Gastrocnemius medialis (tissue), 4 donors: ENCODE measurements at regions not wholly inside any gene's neighbourhood (a gene's known extent, or its start where the extent isn't known, plus 50 kb on each side); places are given as distances from the start of the nearest gene placed in this dataset.

ENCODE experiments used
- POLR2A ChIP-seq, 2 donors: fragments of 450-650 bp; IDR thresholded peaks; one replicate each; pipeline ENCODE4 v1.6.1; 2017; ENCODE audit warnings: antibody characterized with exemption in 2 of 2, mild to moderate bottlenecking in 2 of 2, moderate library complexity in 2 of 2
- TF ChIP-seq, protein P1 (sequence below), 5 experiments: fragments of 450-650 bp in 3 of 5; fragments of 200-600 bp in 2 of 5; sonication (generic) in 2 of 5; IDR thresholded peaks in 4 of 5; conservative IDR thresholded peaks in 1 of 5; 1 replicate in 4 of 5; 2 replicates in 1 of 5; pipeline ENCODE4 v1.5.1; 2016 to 2019; ENCODE audit warnings: antibody characterized with exemption in 5 of 5, mild to moderate bottlenecking in 3 of 5, moderate library complexity in 3 of 5

DNA sequence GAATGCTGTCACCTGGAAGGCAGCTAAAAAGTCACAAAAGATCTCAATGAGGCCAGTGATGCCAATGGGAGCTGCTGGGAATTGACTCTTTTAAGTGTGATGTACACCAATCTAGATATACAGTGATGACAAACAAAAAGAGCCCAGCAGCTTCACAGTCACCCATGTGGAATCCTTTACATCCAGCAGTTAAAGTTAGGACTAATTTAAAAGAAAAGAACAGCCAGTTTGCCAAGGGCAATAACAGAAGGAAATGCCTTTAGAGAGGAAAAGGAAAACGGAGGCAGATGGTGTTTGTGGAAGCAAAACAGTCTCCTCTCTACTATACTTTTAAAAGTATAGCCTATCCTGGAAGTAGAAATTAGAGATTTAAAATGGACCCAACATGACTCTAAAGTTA is 873.5 kb downstream of the EPHA7 start:
- TF ChIP-seq, protein P1, sequence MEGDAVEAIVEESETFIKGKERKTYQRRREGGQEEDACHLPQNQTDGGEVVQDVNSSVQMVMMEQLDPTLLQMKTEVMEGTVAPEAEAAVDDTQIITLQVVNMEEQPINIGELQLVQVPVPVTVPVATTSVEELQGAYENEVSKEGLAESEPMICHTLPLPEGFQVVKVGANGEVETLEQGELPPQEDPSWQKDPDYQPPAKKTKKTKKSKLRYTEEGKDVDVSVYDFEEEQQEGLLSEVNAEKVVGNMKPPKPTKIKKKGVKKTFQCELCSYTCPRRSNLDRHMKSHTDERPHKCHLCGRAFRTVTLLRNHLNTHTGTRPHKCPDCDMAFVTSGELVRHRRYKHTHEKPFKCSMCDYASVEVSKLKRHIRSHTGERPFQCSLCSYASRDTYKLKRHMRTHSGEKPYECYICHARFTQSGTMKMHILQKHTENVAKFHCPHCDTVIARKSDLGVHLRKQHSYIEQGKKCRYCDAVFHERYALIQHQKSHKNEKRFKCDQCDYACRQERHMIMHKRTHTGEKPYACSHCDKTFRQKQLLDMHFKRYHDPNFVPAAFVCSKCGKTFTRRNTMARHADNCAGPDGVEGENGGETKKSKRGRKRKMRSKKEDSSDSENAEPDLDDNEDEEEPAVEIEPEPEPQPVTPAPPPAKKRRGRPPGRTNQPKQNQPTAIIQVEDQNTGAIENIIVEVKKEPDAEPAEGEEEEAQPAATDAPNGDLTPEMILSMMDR (IDR thresholded peaks at IDR 0.05 in 4 of 5, conservative IDR thresholded peaks at IDR 0.05 in 1 of 5) = no peak
- no peak for TF ChIP-seq POLR2A (IDR thresholded peaks at IDR 0.05)
